IMR-90 (cell line): ENCODE measurements at regions not wholly inside any gene's neighbourhood (a gene's known extent, or its start where the extent isn't known, plus 50 kb on each side); places are given as distances from the start of the nearest gene placed in this dataset.

Experiments
- BHLHE40 ChIP-seq: fragments of 150-350 bp; IDR thresholded peaks from 2 replicates; pipeline ENCODE4 v1.6.1; 2016; ENCODE audit warnings: mild to moderate bottlenecking, low read depth, low read length
- CEBPB ChIP-seq: IDR thresholded peaks from 2 replicates; pipeline ENCODE4 v1.6.1; 2012; ENCODE audit warnings: low read depth, low read length, improper control_type of control experiment
- CHD1 ChIP-seq: IDR thresholded peaks from 2 replicates; pipeline ENCODE4 v1.6.1; 2012; ENCODE audit warnings: low read depth, low read length, improper control_type of control experiment
- MAFK ChIP-seq: IDR thresholded peaks from 2 replicates; pipeline ENCODE4 v1.6.1; 2012; ENCODE audit warnings: low read depth, low read length, improper control_type of control experiment
- MAZ ChIP-seq: IDR thresholded peaks from 2 replicates; pipeline ENCODE4 v1.6.1; 2012; ENCODE audit warnings: low read depth, mild to moderate bottlenecking, low read length, improper control_type of control experiment, moderate library complexity, borderline replicate concordance
- MXI1 ChIP-seq: IDR thresholded peaks from 2 replicates; pipeline ENCODE4 v1.6.1; 2012; ENCODE audit warnings: low read depth, mild to moderate bottlenecking, low read length, moderate library complexity, borderline replicate concordance
- POLR2A ChIP-seq: IDR thresholded peaks from 2 replicates; pipeline ENCODE4 v1.6.1; 2012; ENCODE audit warnings: mild to moderate bottlenecking, low read depth, low read length
- RAD21 ChIP-seq: IDR thresholded peaks from 2 replicates; pipeline ENCODE4 v1.6.1; 2012; ENCODE audit warnings: low read length, improper control_type of control experiment
- RFX5 ChIP-seq: IDR thresholded peaks from 2 replicates; pipeline ENCODE4 v1.8.0; 2012; ENCODE audit warnings: low read depth, mild to moderate bottlenecking, low read length, moderate library complexity
- TF ChIP-seq, protein P1 (sequence below): conservative IDR thresholded peaks from 2 replicates; pipeline ENCODE4 v1.5.1; 2012; ENCODE audit warnings: mild to moderate bottlenecking, low read depth, low read length, improper control_type of control experiment
- TF ChIP-seq, protein P2 (sequence below): fragments of 150-350 bp; IDR thresholded peaks from 2 replicates; pipeline ENCODE4 v1.6.1; 2016; ENCODE audit warnings: low read depth, mild to moderate bottlenecking, low read length, moderate library complexity, borderline replicate concordance
- TF ChIP-seq, protein P3 (sequence below): fragments of 150-350 bp; IDR thresholded peaks from 2 replicates; pipeline ENCODE4 v1.6.1; 2017; ENCODE audit warnings: mild to moderate bottlenecking, antibody characterized with exemption, low read length, low read depth

DNA sequence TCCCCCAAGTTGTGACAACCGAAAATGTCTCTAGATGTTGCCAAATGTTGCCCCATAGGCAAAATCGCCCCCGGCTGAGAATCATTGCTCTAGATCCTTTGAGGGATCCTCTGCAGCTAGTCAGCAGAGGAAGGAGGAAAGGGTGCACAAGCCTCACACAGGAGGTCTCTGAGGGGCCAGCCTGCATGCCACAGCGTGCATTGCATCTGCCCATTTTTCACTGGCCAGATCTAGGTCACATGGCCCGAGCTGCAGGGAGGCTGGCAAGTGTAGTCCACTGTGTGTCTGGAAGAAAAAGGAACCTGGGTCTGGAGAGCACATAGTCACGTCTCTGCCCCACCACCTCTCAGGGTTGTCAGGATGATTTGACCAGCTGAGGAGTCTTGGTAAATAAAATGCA, 138.2 kb downstream of the CCT6B start:
- TF ChIP-seq POLR2A (no peak), MXI1 (no peak), RAD21 (no peak), RFX5 (no peak), MAFK (no peak), CHD1 (no peak), CEBPB (no peak), MAZ (no peak), BHLHE40 (no peak)
- TF ChIP-seq, protein P1, sequence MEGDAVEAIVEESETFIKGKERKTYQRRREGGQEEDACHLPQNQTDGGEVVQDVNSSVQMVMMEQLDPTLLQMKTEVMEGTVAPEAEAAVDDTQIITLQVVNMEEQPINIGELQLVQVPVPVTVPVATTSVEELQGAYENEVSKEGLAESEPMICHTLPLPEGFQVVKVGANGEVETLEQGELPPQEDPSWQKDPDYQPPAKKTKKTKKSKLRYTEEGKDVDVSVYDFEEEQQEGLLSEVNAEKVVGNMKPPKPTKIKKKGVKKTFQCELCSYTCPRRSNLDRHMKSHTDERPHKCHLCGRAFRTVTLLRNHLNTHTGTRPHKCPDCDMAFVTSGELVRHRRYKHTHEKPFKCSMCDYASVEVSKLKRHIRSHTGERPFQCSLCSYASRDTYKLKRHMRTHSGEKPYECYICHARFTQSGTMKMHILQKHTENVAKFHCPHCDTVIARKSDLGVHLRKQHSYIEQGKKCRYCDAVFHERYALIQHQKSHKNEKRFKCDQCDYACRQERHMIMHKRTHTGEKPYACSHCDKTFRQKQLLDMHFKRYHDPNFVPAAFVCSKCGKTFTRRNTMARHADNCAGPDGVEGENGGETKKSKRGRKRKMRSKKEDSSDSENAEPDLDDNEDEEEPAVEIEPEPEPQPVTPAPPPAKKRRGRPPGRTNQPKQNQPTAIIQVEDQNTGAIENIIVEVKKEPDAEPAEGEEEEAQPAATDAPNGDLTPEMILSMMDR, result no peak
- TF ChIP-seq, protein P2, sequence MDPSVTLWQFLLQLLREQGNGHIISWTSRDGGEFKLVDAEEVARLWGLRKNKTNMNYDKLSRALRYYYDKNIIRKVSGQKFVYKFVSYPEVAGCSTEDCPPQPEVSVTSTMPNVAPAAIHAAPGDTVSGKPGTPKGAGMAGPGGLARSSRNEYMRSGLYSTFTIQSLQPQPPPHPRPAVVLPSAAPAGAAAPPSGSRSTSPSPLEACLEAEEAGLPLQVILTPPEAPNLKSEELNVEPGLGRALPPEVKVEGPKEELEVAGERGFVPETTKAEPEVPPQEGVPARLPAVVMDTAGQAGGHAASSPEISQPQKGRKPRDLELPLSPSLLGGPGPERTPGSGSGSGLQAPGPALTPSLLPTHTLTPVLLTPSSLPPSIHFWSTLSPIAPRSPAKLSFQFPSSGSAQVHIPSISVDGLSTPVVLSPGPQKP, result no peak
- TF ChIP-seq, protein P3, sequence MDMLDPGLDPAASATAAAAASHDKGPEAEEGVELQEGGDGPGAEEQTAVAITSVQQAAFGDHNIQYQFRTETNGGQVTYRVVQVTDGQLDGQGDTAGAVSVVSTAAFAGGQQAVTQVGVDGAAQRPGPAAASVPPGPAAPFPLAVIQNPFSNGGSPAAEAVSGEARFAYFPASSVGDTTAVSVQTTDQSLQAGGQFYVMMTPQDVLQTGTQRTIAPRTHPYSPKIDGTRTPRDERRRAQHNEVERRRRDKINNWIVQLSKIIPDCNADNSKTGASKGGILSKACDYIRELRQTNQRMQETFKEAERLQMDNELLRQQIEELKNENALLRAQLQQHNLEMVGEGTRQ, result no peak
